ENCODE measurements at regions not wholly inside any gene's neighbourhood (a gene's known extent, or its start where the extent isn't known, plus 50 kb on each side); places are given as distances from the start of the nearest gene placed in this dataset.

DNA sequence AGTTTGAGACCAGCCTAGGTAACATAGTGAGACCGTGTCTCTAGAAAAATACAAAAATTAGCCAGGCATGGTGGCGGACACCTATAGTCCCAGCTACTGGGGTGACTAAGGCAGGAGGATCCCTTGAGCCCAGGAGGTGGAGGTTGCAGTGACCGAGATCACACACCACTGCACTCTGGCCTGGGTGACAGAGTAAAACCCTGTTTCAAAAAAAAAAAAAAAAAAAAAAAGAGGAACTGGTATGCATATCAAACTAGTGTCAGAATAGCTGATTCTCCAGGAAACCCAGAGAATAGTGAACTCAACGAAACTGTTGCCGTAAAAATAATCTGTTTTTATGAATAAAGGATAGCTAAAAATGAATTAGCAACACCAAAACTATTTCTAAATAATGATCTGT is 126.6 kb upstream of the BASP1 start:
- TF ChIP-seq EZH2 (IDR thresholded peaks at IDR 0.05; ENCODE audit: borderline replicate concordance, low read length) = no peak
- TF ChIP-seq, protein P1, sequence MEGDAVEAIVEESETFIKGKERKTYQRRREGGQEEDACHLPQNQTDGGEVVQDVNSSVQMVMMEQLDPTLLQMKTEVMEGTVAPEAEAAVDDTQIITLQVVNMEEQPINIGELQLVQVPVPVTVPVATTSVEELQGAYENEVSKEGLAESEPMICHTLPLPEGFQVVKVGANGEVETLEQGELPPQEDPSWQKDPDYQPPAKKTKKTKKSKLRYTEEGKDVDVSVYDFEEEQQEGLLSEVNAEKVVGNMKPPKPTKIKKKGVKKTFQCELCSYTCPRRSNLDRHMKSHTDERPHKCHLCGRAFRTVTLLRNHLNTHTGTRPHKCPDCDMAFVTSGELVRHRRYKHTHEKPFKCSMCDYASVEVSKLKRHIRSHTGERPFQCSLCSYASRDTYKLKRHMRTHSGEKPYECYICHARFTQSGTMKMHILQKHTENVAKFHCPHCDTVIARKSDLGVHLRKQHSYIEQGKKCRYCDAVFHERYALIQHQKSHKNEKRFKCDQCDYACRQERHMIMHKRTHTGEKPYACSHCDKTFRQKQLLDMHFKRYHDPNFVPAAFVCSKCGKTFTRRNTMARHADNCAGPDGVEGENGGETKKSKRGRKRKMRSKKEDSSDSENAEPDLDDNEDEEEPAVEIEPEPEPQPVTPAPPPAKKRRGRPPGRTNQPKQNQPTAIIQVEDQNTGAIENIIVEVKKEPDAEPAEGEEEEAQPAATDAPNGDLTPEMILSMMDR (IDR thresholded peaks at IDR 0.05; ENCODE audit: low read length) = no peak
- Histone ChIP-seq H3K27ac (ENCODE audit: low read depth, low read length, poor library complexity, severe bottlenecking) (no peak overlapping the region), H3K9ac (ENCODE audit: low read length) (no peak overlapping the region), H2AFZ (ENCODE audit: low read length) (no peak overlapping the region), H3K9me3 (ENCODE audit: low read length) (no peaks in the 10 kb centered on the region), H3K4me1 (ENCODE audit: insufficient read depth, low read length, severe bottlenecking) (no peaks in the 10 kb centered on the region), H3K36me3 (ENCODE audit: insufficient read depth, low read length) (no peaks in the 10 kb centered on the region), H3F3A (ENCODE audit: insufficient read depth, low read length) (no peaks in the 10 kb centered on the region), H3K79me2 (ENCODE audit: insufficient read depth, low read length) (no peaks in the 10 kb centered on the region), H3K4me3 (ENCODE audit: low read depth, low read length, poor library complexity, severe bottlenecking) (no peak overlapping the region), H3K27me3 (ENCODE audit: insufficient read depth, low read length) (no peaks in the 10 kb centered on the region), H4K20me1 (ENCODE audit: insufficient read depth, low read length) (no peaks in the 10 kb centered on the region), H3K9me2 (ENCODE audit: low read depth, low read length) (no peaks in the 10 kb centered on the region), H3K4me2 (ENCODE audit: low read length) (no peak overlapping the region)

DNA sequence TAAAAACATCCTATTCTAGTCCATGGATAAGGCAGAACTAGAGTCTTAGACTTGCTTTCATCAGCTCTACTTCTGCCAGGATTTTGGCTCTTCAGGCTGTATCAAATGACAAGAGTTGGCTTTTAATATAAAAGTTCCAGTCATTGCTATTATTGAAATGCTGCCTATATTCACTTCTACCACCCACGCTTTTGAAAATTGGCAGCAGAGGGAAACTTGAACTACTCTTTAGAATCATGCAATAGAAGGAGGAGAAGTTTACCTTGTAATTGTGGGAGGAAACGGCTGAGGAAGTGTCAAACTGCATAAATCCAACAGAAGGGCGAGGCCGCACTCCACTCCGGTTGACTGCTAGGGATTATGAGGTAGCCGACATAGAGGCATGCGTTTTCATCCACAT is 122.6 kb upstream of the BASP1 start:
- no peak overlapping the region for H3K27ac ChIP-seq (ENCODE audit: low read depth, low read length, poor library complexity, severe bottlenecking)
- H2AFZ ChIP-seq (ENCODE audit: low read length) = no peak overlapping the region

DNA sequence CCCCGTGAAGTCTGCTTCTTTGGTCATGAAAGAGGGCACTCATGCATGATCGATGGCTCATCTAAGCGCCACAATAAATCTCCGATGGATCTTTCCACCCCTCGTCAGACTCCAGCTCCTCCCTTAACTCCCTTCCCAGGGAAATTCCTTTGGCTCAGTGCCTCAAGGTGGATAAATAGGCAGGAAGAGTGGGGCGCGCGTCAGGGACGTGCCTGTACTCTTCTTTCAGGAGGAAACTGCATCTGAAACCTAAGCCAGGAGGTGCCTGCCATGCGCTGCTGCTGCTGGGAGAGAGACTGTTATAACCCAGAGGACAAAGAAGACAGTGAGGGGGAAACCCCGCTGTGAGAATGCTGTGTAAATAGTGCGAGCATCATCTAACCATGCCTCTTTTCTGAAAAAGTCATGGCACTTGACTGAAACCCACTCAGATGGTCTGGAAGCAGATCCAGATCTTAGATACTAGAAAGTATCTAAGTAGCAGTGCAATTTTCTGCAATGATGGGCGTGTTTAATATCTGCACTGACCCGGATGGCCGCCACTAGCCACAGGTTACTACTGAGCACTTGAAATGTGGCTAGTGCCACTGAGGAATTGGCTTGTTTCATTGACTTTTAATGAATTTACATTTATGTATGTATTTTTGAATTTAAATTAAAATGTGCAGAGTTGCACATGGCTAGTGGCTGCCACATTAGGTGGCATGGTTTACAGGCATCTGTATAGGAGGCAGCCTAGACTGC is 120.3 kb upstream of the BASP1 start:
- no peak overlapping the region for H3K9ac ChIP-seq (ENCODE audit: low read length)
- H3K79me2 ChIP-seq (ENCODE audit: insufficient read depth, low read length) = no peaks in the 10 kb centered on the region
- no peaks in the 10 kb centered on the region for H3K27me3 ChIP-seq (ENCODE audit: insufficient read depth, low read length)
- H3K27ac ChIP-seq (ENCODE audit: low read depth, low read length, poor library complexity, severe bottlenecking) = no peak overlapping the region
- no peaks in the 10 kb centered on the region for H4K20me1 ChIP-seq (ENCODE audit: insufficient read depth, low read length)
- no peaks in the 10 kb centered on the region for H3K36me3 ChIP-seq (ENCODE audit: insufficient read depth, low read length)
- no peaks in the 10 kb centered on the region for H3K9me3 ChIP-seq (ENCODE audit: low read length)
- no peak overlapping the region for H3K4me3 ChIP-seq (ENCODE audit: low read depth, low read length, poor library complexity, severe bottlenecking)
- no peaks in the 10 kb centered on the region for H3K9me2 ChIP-seq (ENCODE audit: low read depth, low read length)
- no peak overlapping the region for H3K4me2 ChIP-seq (ENCODE audit: low read length)
- no peaks in the 10 kb centered on the region for H3F3A ChIP-seq (ENCODE audit: insufficient read depth, low read length)
- no peak overlapping the region for H2AFZ ChIP-seq (ENCODE audit: low read length)
- TF ChIP-seq, protein P1 (IDR thresholded peaks at IDR 0.05; ENCODE audit: low read length) = no peak
- no peak for TF ChIP-seq EZH2 (IDR thresholded peaks at IDR 0.05; ENCODE audit: borderline replicate concordance, low read length)
- no peaks in the 10 kb centered on the region for H3K4me1 ChIP-seq (ENCODE audit: insufficient read depth, low read length, severe bottlenecking)

More for the DNA sequence above, 122.6 kb upstream of the BASP1 start:
- Histone ChIP-seq H3K36me3 (ENCODE audit: insufficient read depth, low read length) (no peaks in the 10 kb centered on the region), H3K9me3 (ENCODE audit: low read length) (no peaks in the 10 kb centered on the region), H3K4me1 (ENCODE audit: insufficient read depth, low read length, severe bottlenecking) (no peaks in the 10 kb centered on the region), H3K4me2 (ENCODE audit: low read length) (no peak overlapping the region), H3K9ac (ENCODE audit: low read length) (no peak overlapping the region), H4K20me1 (ENCODE audit: insufficient read depth, low read length) (no peaks in the 10 kb centered on the region), H3K9me2 (ENCODE audit: low read depth, low read length) (no peaks in the 10 kb centered on the region), H3F3A (ENCODE audit: insufficient read depth, low read length) (no peaks in the 10 kb centered on the region), H3K79me2 (ENCODE audit: insufficient read depth, low read length) (no peaks in the 10 kb centered on the region), H3K27me3 (ENCODE audit: insufficient read depth, low read length) (no peaks in the 10 kb centered on the region), H3K4me3 (ENCODE audit: low read depth, low read length, poor library complexity, severe bottlenecking) (no peak overlapping the region)
- TF ChIP-seq, protein P1 (IDR thresholded peaks at IDR 0.05; ENCODE audit: low read length) = no peak
- no peak for TF ChIP-seq EZH2 (IDR thresholded peaks at IDR 0.05; ENCODE audit: borderline replicate concordance, low read length)
